HG02938 (cell line): ENCODE measurements at regions not wholly inside any gene's neighbourhood (a gene's known extent, or its start where the extent isn't known, plus 50 kb on each side); places are given as distances from the start of the nearest gene placed in this dataset.

Experiments
- ATAC-seq: cut with Tn5 transposase; IDR thresholded peaks from one replicate; pipeline ENCODE4 v1.9.1; 2021; ENCODE audit warnings: mild to moderate bottlenecking, moderate library complexity; ENCODE audit not compliant: unreplicated experiment

- no peak for ATAC-seq
Observed at GRCh38 chr6:71476872-71477271, 188.3 kb downstream of the OGFRL1 start.

DNA sequence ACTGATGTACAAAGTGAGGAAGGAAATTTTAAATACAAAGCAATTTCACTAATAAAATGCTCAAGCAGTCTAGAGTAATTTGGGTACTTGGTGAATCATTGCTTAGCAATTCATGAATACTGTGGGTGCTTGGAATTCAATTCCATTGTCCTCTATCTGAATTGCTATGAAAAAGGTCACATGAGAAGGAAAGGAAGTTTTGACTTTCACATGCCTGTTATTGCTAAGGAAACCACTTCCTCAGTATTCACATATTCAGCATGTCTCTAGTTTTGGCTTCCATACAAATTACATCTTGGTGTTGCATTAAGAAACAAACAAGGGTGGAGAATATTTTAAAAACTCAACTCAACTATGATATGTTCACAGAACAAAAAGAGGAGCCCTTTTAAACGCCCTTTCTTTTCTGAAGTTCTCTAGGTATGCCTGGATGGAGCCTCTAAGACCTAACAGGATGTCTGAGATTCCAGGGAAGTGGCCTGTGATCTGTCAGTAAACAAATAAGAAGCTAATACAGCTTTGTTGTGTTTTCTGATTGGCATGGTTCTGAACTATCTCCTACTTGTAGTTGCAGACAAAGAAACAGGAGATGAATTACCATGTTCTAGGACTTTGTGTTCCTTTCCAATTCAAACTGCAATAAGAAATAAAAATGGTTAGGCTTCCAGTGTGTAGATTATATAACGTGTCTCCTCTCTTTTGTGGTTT is 190.4 kb downstream of the OGFRL1 start:
- ATAC-seq = no peak

GRCh38 chr6:71480577-71480976 is 192.0 kb downstream of the OGFRL1 start:
- no peak for ATAC-seq

DNA sequence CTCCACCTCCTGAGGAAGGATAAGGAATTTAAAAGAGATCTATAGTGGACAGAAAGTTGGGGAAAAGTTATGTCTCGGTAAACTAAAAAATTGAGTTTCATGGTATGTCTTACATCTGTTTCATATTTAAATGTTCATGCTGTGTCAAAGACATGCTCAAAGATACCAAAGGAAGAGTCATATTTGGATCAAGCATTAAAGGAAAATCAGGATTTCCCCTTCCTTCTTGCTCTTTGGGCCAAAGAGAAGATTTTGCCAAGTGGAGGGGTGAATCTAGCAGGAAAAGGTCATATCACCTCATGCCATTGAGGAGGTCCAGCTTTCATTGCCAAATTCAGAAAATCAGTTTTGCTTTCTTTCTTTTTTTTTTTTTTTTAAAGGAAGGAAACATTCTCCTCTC is 192.4 kb downstream of the OGFRL1 start:
- no peak for ATAC-seq

- ATAC-seq = no peak
Observed at GRCh38 chr6:71481801-71482200, 193.2 kb downstream of the OGFRL1 start.

DNA sequence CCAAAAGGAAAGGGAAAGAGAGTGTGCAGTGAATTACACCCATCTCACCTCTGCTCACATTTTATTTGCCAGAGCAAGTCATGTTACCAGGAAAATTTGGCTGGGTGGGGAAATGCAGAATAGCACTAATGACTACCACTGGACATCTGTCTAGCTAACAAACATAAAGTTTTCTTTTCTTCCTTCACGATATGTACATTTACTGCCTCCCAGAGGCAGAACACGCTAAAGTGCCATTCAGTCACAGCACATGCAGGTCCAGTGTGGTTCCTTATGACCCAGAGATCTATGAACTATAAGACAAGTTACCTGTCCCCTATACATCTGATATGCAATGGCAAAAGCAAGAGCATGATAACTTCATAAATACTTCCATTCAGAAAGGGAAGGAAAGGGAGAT is 194.1 kb downstream of the OGFRL1 start:
- no peak for ATAC-seq

- ATAC-seq = no peak
Observed at GRCh38 chr6:71486461-71486860, 197.8 kb downstream of the OGFRL1 start.

- no peak for ATAC-seq
Observed at GRCh38 chr6:71488186-71488585, 199.6 kb downstream of the OGFRL1 start.

GRCh38 chr6:71489736-71490135 is 201.1 kb downstream of the OGFRL1 start:
- ATAC-seq = no peak

DNA sequence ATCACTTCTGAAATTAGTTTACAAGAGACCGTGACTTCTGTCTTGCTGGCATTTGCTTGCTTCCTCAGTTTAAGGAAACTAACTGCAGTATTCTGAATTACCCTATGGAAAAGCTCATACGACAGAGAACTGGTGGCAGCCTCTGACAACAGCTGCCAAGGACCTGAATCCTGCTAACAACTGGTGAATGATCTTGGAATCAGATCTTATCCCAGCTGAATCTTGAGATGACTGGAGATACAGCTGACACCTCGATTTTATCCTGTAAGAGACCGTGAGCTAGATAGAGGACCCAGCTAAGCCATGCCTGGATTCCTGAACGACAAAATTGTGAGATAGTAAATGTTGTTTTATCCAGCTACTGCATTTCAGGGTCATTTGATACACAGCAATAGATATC is 202.3 kb downstream of the OGFRL1 start:
- no peak for ATAC-seq

GRCh38 chr6:71491844-71492243 is 203.2 kb downstream of the OGFRL1 start:
- no peak for ATAC-seq

DNA sequence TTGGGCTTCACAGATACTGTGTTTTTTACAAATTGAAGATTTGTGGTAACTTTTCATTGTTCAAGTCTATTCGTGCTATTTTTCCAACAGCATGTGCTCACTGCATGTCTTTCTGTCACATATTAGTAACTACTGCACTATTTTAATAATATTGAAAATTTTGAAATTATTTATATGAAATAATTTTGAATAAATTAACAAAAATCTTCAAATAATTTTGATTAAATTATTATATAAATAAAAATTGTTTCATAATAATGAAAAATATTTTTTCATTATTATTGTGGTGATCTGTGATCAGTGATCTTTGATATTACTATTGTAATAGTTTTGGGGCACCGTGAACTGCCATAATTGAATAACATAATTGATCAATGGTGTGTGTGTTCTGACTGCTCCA is 204.1 kb downstream of the OGFRL1 start:
- no peak for ATAC-seq

GRCh38 chr6:71496018-71496721 is 207.6 kb downstream of the OGFRL1 start:
- peak; percentile 99 for ATAC-seq

DNA sequence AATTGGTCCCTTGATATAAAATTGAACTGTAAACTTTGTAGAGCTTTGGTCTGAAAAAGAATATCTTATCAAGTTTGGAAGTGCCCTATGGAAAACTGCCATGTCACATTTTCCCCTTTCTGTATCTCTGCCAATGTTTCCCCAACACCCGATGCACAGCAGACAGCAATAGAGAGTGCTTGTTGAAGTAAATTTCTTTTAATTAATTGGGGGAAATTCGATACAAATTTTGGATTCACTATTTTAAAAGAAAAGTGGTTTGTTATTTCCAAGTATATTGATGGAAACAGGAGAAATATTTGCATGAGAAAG is 208.1 kb downstream of the OGFRL1 start:
- no peak for ATAC-seq

DNA sequence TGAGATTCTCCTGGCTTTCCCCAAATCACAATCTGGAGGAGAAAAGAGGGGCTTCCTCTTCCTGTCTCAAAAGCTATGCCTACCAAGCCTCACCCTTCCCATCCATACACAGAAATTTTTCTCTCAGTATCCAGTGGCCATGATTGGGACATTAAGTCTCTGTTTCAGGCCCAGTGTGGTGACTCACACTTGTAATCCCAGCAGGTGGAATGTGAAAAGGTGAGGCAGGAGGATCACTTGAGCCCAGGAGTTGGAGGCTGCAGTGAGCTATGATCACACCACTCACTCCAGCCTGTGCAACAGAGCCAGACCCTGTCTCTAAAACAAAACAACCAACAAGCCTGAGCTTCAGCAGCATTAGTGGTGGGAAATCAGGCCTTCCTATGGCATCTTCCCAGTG is 210.0 kb downstream of the OGFRL1 start:
- no peak for ATAC-seq

DNA sequence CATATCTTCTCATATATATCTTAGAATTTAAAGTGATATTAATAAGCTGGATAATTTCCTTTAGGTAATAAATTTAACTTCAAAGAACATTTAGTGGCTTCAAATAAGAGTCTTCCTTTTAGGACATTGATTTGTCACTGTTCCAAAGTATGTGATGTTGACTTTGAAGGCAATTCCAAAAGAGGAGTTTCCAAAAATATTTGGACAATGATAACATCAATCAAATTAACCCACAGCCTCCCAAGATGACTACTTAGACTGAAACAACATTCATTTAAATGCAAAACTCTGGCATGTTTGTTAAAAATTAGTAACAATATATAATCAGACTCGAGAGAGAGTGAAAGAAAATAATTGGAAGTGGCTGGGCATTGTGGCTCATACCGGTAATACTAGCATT is 211.1 kb downstream of the OGFRL1 start:
- ATAC-seq = no peak

DNA sequence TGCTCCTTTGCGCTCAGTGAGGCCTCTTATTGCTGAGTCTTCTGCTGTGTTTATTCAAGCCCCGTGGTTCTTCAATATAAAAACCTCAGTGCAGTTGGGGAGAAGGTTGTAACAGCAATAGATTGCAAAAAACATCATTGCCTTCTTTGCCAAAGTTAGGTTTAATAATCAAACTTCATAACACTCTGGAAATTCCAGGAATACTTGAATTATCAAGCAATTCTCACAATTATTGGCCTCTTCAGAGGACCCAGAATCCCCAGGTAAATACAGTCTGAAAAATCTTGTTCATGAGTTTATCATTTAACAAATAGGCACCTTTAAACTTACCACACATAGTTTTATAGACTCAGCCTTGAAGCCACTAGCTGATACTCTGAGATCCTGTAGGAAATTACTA is 213.6 kb downstream of the OGFRL1 start:
- no peak for ATAC-seq

DNA sequence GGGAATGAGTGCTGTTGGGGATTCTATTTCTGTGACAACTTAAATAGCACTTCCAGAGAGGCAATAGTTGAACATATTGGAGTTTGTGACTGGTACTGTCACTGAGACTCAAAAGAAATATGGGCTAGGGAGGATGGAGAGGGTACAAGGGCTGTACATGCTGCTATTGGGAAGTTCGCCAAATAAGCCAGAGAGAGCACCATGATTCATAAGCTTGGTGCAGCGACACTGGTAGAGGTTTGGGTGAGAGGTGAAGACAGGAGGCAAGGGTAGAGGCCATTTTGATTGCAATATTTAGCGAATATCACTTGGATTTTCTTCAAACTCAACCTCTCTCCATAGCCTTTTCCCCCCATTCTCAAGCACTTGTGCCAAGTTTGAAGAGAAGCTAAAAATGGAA is 214.3 kb downstream of the OGFRL1 start:
- ATAC-seq = no peak

DNA sequence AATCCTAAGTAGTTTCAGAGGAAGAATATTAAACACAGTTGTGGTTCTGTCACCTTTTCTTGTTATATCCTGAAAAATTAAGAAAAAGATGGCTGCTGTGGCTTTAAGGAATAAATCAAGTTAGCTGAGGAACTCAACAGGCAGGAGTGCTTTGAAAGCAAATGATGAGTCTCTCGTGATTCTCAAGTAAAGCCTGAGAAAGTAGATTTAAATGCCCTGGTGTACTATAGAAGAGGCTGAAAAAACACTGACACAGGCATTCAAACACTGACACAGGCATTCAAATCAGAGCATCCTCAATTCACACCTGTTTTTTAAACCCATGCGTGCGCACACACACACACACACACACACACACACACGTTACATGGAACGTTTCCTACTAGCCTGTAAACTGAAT is 218.6 kb downstream of the OGFRL1 start:
- ATAC-seq = no peak

DNA sequence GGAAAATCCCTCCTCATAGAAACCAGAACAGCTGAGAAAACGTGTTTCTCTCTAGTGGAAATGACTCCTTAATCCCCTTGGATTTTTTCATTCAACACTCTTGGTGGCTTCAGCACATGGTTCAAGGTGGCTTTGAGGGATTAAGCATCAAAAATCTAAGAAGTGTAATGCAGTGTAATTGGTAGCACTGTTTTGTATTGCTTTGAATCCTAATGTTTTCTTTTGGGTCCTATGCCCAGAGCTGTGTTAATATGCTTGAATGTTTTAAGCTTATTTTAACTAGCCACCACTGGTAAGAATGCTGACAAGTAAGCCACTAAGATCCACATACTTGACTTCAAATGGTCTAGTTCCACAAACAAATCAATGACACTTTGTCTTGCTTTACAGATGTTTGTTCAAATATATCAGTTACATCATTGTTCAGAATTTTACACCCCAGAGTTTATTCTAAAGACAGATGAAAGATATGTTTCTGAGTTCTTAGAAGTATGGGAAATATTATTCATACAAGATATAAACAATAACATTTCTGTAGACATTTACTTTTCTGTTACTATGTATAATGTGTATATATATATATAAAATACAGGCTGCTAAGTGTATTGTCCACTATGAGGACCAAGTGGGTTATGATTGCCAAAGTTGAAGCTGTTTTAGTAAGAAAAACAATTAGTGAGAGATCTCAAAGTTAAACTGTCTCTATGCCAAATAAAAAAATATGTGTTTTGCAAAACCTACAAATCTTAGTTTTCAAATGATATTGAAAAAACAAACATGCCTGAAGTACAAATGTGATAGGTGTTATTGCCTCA is 220.8 kb downstream of the OGFRL1 start:
- ATAC-seq = no peak

GRCh38 chr6:71510057-71510713 is 221.6 kb downstream of the OGFRL1 start:
- peak; percentile 79 for ATAC-seq

- ATAC-seq = no peak
Observed at GRCh38 chr6:71510856-71511255, 222.2 kb downstream of the OGFRL1 start.
